Mesenchymal stem cell (in vitro differentiated cells and primary cell): ENCODE measurements at regions not wholly inside any gene's neighbourhood (a gene's known extent, or its start where the extent isn't known, plus 50 kb on each side); places are given as distances from the start of the nearest gene placed in this dataset.
A peak's percentile ranks its signal among the peaks of the same experiment; 100 is the strongest.

Experiments used
- DNase-seq: peaks from one replicate; pipeline ENCODE4 v3.0.0-alpha.2; 2013
- H2AFZ ChIP-seq: one replicate; pipeline ENCODE4 v1.6.1; 2013; ENCODE audit warnings: low read depth, mild to moderate bottlenecking, control low read depth, inconsistent platforms, low read length, moderate library complexity
- H2AK5ac ChIP-seq: 2 replicates; pipeline ENCODE4 v1.6.1; 2013; ENCODE audit warnings: low read length, moderate library complexity, mild to moderate bottlenecking, inconsistent platforms; ENCODE audit not compliant: severe bottlenecking
- H2BK120ac ChIP-seq: one replicate; pipeline ENCODE4 v1.6.1; 2013; ENCODE audit warnings: low read depth, mild to moderate bottlenecking, inconsistent platforms, low read length, moderate library complexity
- H2BK12ac ChIP-seq, 2 experiments: one replicate each; pipeline ENCODE4 v1.6.1; 2013; ENCODE audit warnings: inconsistent platforms in 2 of 2, low read length in 2 of 2, mild to moderate bottlenecking in 2 of 2, moderate library complexity in 2 of 2, control low read depth in 1 of 2
- H2BK15ac ChIP-seq: one replicate; pipeline ENCODE4 v1.6.1; 2013; ENCODE audit warnings: mild to moderate bottlenecking, low read depth, inconsistent platforms; ENCODE audit not compliant: poor library complexity, severe bottlenecking
- H2BK5ac ChIP-seq: 2 replicates; pipeline ENCODE4 v1.6.1; 2013; ENCODE audit warnings: low read depth, mild to moderate bottlenecking, low read length, control low read depth, inconsistent platforms; ENCODE audit not compliant: poor library complexity, severe bottlenecking
- H3K14ac ChIP-seq, 2 experiments: one replicate each; pipeline ENCODE4 v1.6.1; 2013; ENCODE audit warnings: inconsistent platforms in 2 of 2, low read length in 2 of 2, control low read depth in 1 of 2, mild to moderate bottlenecking in 1 of 2, moderate library complexity in 1 of 2
- H3K18ac ChIP-seq, 2 experiments: one replicate each; pipeline ENCODE4 v1.6.1; 2013; ENCODE audit warnings: inconsistent platforms in 2 of 2, low read length in 2 of 2, control low read depth in 1 of 2, low read depth in 1 of 2, mild to moderate bottlenecking in 1 of 2
- H3K23ac ChIP-seq, 2 experiments: one replicate each; pipeline ENCODE4 v1.6.1; 2013; ENCODE audit warnings: inconsistent platforms in 2 of 2, low read length in 2 of 2, mild to moderate bottlenecking in 2 of 2, moderate library complexity in 2 of 2, control low read depth in 1 of 2
- H3K27ac ChIP-seq: 2 replicates; pipeline ENCODE4 v1.5.1; 2013; ENCODE audit warnings: mild to moderate bottlenecking, moderate library complexity, low read length, control low read depth, inconsistent platforms; ENCODE audit not compliant: poor library complexity, severe bottlenecking
- H3K27me3 ChIP-seq, 2 experiments: 2 replicates each; pipeline versions ENCODE4 v1.6.1 to v1.7.0; 2013; ENCODE audit warnings: low read length in 2 of 2, mild to moderate bottlenecking in 2 of 2, moderate library complexity in 2 of 2, control low read depth in 1 of 2, inconsistent platforms in 1 of 2; ENCODE audit not compliant: control insufficient read depth in 1 of 2, insufficient read depth in 1 of 2
- H3K36me3 ChIP-seq, 2 experiments: 2 replicates each; pipeline versions ENCODE4 v1.6.1 to v1.7.0; 2013; ENCODE audit warnings: low read length in 2 of 2, control low read depth in 1 of 2, inconsistent platforms in 1 of 2, low read depth in 1 of 2, mild to moderate bottlenecking in 1 of 2; ENCODE audit not compliant: insufficient read depth in 2 of 2, control insufficient read depth in 1 of 2
- H3K4ac ChIP-seq, 2 experiments: one replicate each; pipeline ENCODE4 v1.6.1; 2013; ENCODE audit warnings: inconsistent platforms in 2 of 2, low read length in 2 of 2, mild to moderate bottlenecking in 2 of 2, moderate library complexity in 2 of 2, control low read depth in 1 of 2, low read depth in 1 of 2
- H3K4me1 ChIP-seq: 2 replicates; pipeline ENCODE4 v1.6.1; 2013; ENCODE audit warnings: low read depth, low read length, control low read depth; ENCODE audit not compliant: control insufficient read depth, insufficient read depth
- H3K4me2 ChIP-seq: 2 replicates; pipeline ENCODE4 v1.6.1; 2013; ENCODE audit warnings: low read length, mild to moderate bottlenecking, inconsistent platforms; ENCODE audit not compliant: poor library complexity, severe bottlenecking
- H3K4me3 ChIP-seq, 2 experiments: 2 replicates each; pipeline versions ENCODE4 v1.5.1 to v1.7.0; 2013; ENCODE audit warnings: low read length in 2 of 2, mild to moderate bottlenecking in 2 of 2, control low read depth in 1 of 2, low read depth in 1 of 2; ENCODE audit not compliant: insufficient read depth in 1 of 2
- H3K79me1 ChIP-seq: replicated peaks from 2 replicates; pipeline ENCODE4 v1.6.1; 2013; ENCODE audit warnings: mild to moderate bottlenecking, control low read depth, low read length, inconsistent platforms; ENCODE audit not compliant: poor library complexity, severe bottlenecking
- H3K9ac ChIP-seq: 2 replicates; pipeline ENCODE4 v1.7.0; 2013; ENCODE audit warnings: mild to moderate bottlenecking, low read length, moderate library complexity
- H3K9me3 ChIP-seq: 2 replicates; pipeline ENCODE4 v1.7.0; 2013; ENCODE audit warnings: mild to moderate bottlenecking, low read length; ENCODE audit not compliant: control insufficient read depth
- H4K8ac ChIP-seq: one replicate; pipeline ENCODE4 v1.6.1; 2013; ENCODE audit warnings: inconsistent platforms, mild to moderate bottlenecking, low read length, moderate library complexity
- H4K91ac ChIP-seq: one replicate; pipeline ENCODE4 v1.6.1; 2013; ENCODE audit warnings: mild to moderate bottlenecking, low read length, inconsistent platforms
- WGBS: methylation state at CpG from one replicate; pipeline ENCODE4 v1.1.7; 2013; ENCODE audit warnings: mixed read lengths; 5-methylcytosine and 5-hydroxymethylcytosine counted together

GRCh38 chr10:4678951-4679671 is 146.9 kb upstream of the AKR1E2 start:
- Histone ChIP-seq H3K14ac (no peak overlapping the region), H2AK5ac (peak overlapping the region; percentile 66), H4K91ac (no peak overlapping the region), H4K8ac (peak overlapping the region; percentile 75), H3K27me3 (no peaks in the 10 kb centered on the region), H3K9ac (peak overlapping the region; percentile 82), H3K27ac (no peak overlapping the region), H3K4me3 (no peak overlapping the region), H2BK12ac (peak overlapping the region in 1 of 2 experiments; percentile 84), H3K18ac (peak overlapping the region in 1 of 2 experiments; percentile 43), H3K36me3 (no peaks in the 10 kb centered on the region), H3K23ac (no peak overlapping the region), H3K4me1 (peaks cover 1% of the 10 kb centered on the region), H2AFZ (no peak overlapping the region), H3K9me3 (no peaks in the 10 kb centered on the region), H2BK5ac (no peak overlapping the region), H3K4ac (peak overlapping the region; percentile 47 to 51), H2BK120ac (no peak overlapping the region), H3K79me1 (peaks cover 4% of the 10 kb centered on the region), H2BK15ac (no peak overlapping the region), H3K4me2 (no peak overlapping the region)
- 90% methylated on average over 10 of the region's 11 CpGs for WGBS
- no peak for DNase-seq

- no peaks in the 10 kb centered on the region for H3K36me3 ChIP-seq
- H3K4me1 ChIP-seq, result peaks cover 1% of the 10 kb centered on the region
- peak overlapping the region; percentile 82 for H3K9ac ChIP-seq
- peak overlapping the region; percentile 8 for H4K8ac ChIP-seq
- H3K4me3 ChIP-seq, result peak overlapping the region in 1 of 2 experiments; percentile 43
- H3K27me3 ChIP-seq, result no peaks in the 10 kb centered on the region
- no peak overlapping the region for H2AK5ac ChIP-seq
- H3K27ac ChIP-seq, result no peak overlapping the region
- no peak overlapping the region for H2BK120ac ChIP-seq
- WGBS, result 52% methylated on average over 6 of the region's 11 CpGs
- peak overlapping the region in 1 of 2 experiments; percentile 4 for H3K4ac ChIP-seq
- no peak overlapping the region for H3K23ac ChIP-seq
- H2AFZ ChIP-seq, result peak overlapping the region; percentile 8
- H2BK12ac ChIP-seq, result peak overlapping the region; percentile 12 to 92
- peak; percentile 84 for DNase-seq
- no peaks in the 10 kb centered on the region for H3K9me3 ChIP-seq
- no peak overlapping the region for H2BK15ac ChIP-seq
- H2BK5ac ChIP-seq, result no peak overlapping the region
- H4K91ac ChIP-seq, result no peak overlapping the region
- H3K79me1 ChIP-seq, result peaks cover 4% of the 10 kb centered on the region
- H3K18ac ChIP-seq, result peak overlapping the region; percentile 3 to 79
- H3K4me2 ChIP-seq, result no peak overlapping the region
- peak overlapping the region in 1 of 2 experiments; percentile 55 for H3K14ac ChIP-seq
These were observed 147.7 kb upstream of the AKR1E2 start for GRCh38 chr10:4678023-4678950.

DNA sequence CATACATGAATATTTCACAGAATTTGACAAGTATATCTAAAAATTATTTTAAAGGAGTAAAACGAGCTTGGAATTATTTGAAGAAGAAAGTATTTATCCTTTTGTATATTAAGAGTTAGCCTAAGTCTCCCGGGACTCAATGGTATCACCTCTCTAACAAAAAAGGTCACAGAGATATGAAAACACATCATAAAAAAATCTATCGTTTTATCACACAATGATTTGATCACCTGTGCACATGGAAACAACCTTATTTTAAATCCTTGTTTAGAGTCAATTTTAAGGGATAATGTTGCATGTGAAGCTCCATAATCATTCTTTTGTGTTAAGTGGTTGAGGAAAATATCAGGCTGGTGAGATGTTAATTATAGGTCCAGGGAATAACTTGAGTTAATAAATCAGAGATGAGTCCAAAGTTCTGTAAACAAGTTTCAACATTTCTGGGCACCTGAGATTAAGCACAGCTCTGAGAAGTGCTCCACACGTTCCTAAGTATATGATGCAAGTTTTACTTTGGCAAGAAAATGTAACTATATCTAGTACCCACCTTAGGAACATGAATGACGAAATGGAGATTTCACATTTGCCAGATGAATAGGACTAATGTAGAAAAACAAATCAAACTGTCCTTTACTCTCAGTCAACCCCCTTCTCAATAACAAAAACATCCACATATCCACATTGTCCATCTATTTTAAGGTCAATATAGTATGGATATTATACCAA is 148.5 kb upstream of the AKR1E2 start:
- Histone ChIP-seq H2BK120ac (no peak overlapping the region), H3K9me3 (no peaks in the 10 kb centered on the region), H3K14ac (no peak overlapping the region), H2AK5ac (no peak overlapping the region), H3K36me3 (no peaks in the 10 kb centered on the region), H2BK12ac (no peak overlapping the region), H2AFZ (no peak overlapping the region), H2BK15ac (no peak overlapping the region), H4K91ac (no peak overlapping the region), H3K23ac (no peak overlapping the region), H3K4me3 (peak overlapping the region in 1 of 2 experiments; percentile 43), H3K79me1 (peaks cover 4% of the 10 kb centered on the region), H3K18ac (no peak overlapping the region), H3K4ac (no peak overlapping the region), H3K27me3 (no peaks in the 10 kb centered on the region), H3K4me1 (peaks cover 1% of the 10 kb centered on the region), H4K8ac (no peak overlapping the region), H3K4me2 (no peak overlapping the region), H2BK5ac (no peak overlapping the region), H3K27ac (no peak overlapping the region), H3K9ac (peak overlapping the region; percentile 82)
- peak; percentile 78 for DNase-seq
- no CpG with 5 or more reads among the region's 5 CpGs for WGBS
